Uterus (tissue), 2 donors: ENCODE measurements at regions not wholly inside any gene's neighbourhood (a gene's known extent, or its start where the extent isn't known, plus 50 kb on each side); places are given as distances from the start of the nearest gene placed in this dataset.

Source experiments
- POLR2A ChIP-seq, 2 donors: fragments of 450-650 bp; IDR thresholded peaks; one replicate each; pipeline ENCODE4 v1.6.1; 2016; ENCODE audit warnings: antibody characterized with exemption in 2 of 2, mild to moderate bottlenecking in 1 of 2, moderate library complexity in 1 of 2
- TF ChIP-seq, protein P1 (sequence below), 4 experiments: fragments of 200-600 bp in 2 of 4; fragments of 450-650 bp in 2 of 4; sonication (generic) in 2 of 4; IDR thresholded peaks; one replicate each; pipeline ENCODE4 v1.5.1; 2016 to 2019; ENCODE audit warnings: antibody characterized with exemption in 4 of 4, mild to moderate bottlenecking in 2 of 4, moderate library complexity in 1 of 4

DNA sequence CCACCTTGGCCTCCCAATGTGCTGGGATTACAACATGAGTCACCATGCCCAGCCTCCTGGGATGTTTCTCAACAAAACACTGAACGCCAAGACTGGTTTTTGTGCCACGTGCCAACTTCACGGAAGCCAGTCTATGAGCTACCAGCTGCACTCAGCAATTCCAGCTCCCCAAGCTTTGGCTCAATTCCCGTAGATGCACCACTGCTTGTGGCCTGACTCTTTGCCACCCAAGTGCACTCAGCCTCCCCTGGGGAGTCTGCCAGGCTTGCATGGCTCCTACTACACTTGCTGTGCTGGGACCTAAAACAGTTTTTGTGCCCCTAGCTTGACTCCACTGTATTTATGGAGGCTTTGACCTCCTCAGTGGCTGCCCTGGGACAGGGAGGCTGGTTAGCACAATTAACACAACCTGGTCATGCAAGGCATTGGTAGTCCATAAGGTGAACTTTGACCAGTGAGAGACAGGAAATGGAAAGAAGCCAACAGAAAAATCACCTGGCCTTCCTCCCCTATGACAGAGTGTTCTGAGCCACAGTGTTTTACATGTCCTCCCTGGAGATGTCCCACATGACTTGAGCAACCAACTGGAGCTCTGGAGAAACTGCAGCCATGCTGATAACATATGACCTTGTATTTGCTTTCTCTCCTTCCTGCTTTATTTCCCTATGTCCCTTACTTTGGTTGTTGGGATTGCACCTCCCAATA lies 1173.1 kb downstream of the UQCRFS1 start:
- TF ChIP-seq, protein P1, sequence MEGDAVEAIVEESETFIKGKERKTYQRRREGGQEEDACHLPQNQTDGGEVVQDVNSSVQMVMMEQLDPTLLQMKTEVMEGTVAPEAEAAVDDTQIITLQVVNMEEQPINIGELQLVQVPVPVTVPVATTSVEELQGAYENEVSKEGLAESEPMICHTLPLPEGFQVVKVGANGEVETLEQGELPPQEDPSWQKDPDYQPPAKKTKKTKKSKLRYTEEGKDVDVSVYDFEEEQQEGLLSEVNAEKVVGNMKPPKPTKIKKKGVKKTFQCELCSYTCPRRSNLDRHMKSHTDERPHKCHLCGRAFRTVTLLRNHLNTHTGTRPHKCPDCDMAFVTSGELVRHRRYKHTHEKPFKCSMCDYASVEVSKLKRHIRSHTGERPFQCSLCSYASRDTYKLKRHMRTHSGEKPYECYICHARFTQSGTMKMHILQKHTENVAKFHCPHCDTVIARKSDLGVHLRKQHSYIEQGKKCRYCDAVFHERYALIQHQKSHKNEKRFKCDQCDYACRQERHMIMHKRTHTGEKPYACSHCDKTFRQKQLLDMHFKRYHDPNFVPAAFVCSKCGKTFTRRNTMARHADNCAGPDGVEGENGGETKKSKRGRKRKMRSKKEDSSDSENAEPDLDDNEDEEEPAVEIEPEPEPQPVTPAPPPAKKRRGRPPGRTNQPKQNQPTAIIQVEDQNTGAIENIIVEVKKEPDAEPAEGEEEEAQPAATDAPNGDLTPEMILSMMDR (IDR thresholded peaks at IDR 0.05): no peak
- TF ChIP-seq POLR2A (IDR thresholded peaks at IDR 0.05): no peak
